ENCODE measurements at regions not wholly inside any gene's neighbourhood (a gene's known extent, or its start where the extent isn't known, plus 50 kb on each side); places are given as distances from the start of the nearest gene placed in this dataset.

DNA sequence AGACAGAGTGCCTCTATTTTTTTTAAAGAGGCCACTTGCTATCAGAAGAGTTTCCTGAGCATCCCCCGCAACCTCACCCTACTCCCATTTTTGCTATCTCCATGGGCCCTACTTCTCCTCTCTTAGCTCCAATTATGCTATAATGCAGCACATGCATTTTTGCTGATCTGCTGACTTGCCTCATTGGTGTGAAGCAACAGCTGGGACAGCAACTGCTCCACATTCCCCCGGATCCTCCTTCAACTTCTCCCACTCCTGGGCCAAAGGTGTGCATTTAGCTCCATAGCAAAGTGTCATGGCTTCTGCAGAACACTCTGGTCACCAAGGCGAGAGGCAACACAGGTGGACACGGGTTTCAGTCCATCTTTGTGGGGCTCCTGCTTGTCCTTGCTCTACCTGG, 56.7 kb upstream of the USP29 start:
- Histone ChIP-seq H4K20me1 (ENCODE audit: insufficient read depth, low read length) (no peaks in the 10 kb centered on the region), H3K27ac (ENCODE audit: low read length) (no peak overlapping the region), H3K9me2 (replicated peaks; ENCODE audit: insufficient read depth, low read length) (no peaks in the 10 kb centered on the region), H3K36me3 (replicated peaks; ENCODE audit: insufficient read depth, low read length) (no peaks in the 10 kb centered on the region), H3K27me3 (replicated peaks; ENCODE audit: insufficient read depth, low read length) (no peaks in the 10 kb centered on the region), H3K9me3 (replicated peaks; ENCODE audit: insufficient read depth, low read length) (no peaks in the 10 kb centered on the region), H3K4me2 (ENCODE audit: low read depth, low read length) (no peak overlapping the region), H3F3A (ENCODE audit: insufficient read depth, low read length) (no peaks in the 10 kb centered on the region), H3K4me1 (ENCODE audit: low read length) (no peaks in the 10 kb centered on the region), H2AFZ (ENCODE audit: low read length) (no peak overlapping the region), H3K79me2 (ENCODE audit: low read length) (no peaks in the 10 kb centered on the region), H3K4me3 (ENCODE audit: low read length) (no peak overlapping the region), H3K9ac (ENCODE audit: low read length) (no peak overlapping the region)
- no peak for DNase-seq
- TF ChIP-seq, protein P1, sequence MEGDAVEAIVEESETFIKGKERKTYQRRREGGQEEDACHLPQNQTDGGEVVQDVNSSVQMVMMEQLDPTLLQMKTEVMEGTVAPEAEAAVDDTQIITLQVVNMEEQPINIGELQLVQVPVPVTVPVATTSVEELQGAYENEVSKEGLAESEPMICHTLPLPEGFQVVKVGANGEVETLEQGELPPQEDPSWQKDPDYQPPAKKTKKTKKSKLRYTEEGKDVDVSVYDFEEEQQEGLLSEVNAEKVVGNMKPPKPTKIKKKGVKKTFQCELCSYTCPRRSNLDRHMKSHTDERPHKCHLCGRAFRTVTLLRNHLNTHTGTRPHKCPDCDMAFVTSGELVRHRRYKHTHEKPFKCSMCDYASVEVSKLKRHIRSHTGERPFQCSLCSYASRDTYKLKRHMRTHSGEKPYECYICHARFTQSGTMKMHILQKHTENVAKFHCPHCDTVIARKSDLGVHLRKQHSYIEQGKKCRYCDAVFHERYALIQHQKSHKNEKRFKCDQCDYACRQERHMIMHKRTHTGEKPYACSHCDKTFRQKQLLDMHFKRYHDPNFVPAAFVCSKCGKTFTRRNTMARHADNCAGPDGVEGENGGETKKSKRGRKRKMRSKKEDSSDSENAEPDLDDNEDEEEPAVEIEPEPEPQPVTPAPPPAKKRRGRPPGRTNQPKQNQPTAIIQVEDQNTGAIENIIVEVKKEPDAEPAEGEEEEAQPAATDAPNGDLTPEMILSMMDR (IDR thresholded peaks at IDR 0.05; ENCODE audit: low read length): no peak
- TF ChIP-seq EZH2 (optimal IDR thresholded peaks at IDR 0.05; ENCODE audit: low read depth, low read length): no peak

DNA sequence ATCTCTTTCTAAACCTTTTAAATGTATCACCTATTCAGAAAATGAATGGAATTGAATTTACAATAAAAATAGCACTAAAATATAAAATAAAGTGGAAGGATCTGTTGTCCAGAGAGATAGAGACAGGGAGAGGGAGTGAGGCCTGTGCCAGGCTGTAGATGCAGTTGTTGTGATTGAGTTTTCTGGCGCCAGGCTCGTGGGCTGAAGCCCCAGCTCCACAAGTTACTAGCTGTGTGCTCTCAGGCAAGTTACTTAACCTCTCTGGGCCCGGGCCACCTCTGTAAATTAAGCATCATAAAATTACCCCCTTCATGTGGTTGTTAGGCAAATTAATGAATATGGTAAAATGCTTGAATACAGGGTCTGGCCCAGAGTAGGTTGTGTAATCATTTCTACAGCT, 52.3 kb upstream of the USP29 start:
- no peaks in the 10 kb centered on the region for H4K20me1 ChIP-seq (ENCODE audit: insufficient read depth, low read length)
- no peak overlapping the region for H3K9ac ChIP-seq (ENCODE audit: low read length)
- TF ChIP-seq EZH2 (optimal IDR thresholded peaks at IDR 0.05; ENCODE audit: low read depth, low read length) (no peak), EZH2phosphoT487 (IDR thresholded peaks at IDR 0.05; ENCODE audit: low read length) (no peak)
- TF ChIP-seq, protein P1 (IDR thresholded peaks at IDR 0.05; ENCODE audit: low read length): no peak
- no peaks in the 10 kb centered on the region for H3K9me2 ChIP-seq (replicated peaks; ENCODE audit: insufficient read depth, low read length)
- no peak overlapping the region for H3K27ac ChIP-seq (ENCODE audit: low read length)
- H3K4me2 ChIP-seq (ENCODE audit: low read depth, low read length): no peak overlapping the region
- H3K27me3 ChIP-seq (replicated peaks; ENCODE audit: insufficient read depth, low read length): no peaks in the 10 kb centered on the region
- no peaks in the 10 kb centered on the region for H3K36me3 ChIP-seq (replicated peaks; ENCODE audit: insufficient read depth, low read length)
- no peaks in the 10 kb centered on the region for H3F3A ChIP-seq (ENCODE audit: insufficient read depth, low read length)
- DNase-seq: no peak
- H3K9me3 ChIP-seq (replicated peaks; ENCODE audit: insufficient read depth, low read length): no peaks in the 10 kb centered on the region
- no peak overlapping the region for H3K4me3 ChIP-seq (ENCODE audit: low read length)
- no peak overlapping the region for H2AFZ ChIP-seq (ENCODE audit: low read length)
- no peaks in the 10 kb centered on the region for H3K4me1 ChIP-seq (ENCODE audit: low read length)
- H3K79me2 ChIP-seq (ENCODE audit: low read length): no peaks in the 10 kb centered on the region

DNA sequence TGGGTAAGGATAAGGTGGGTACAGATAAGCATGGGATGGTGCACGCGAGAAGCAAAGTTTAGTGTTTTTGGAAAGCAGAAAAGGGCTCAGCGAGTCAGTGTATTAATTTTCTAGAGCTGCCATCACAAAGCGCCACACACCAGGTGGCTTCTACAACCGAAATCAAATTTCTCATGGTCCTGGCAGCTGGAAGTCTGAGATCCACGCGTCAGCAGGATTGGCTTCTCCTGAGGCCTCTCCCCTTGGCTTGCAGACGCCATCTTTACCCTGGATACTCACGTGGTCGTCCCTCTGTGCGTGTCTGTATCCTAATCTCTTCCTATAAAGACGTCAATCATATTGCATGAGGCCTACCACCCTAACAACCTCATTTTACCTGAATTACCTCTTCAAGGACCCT, 51.5 kb upstream of the USP29 start:
- H3K27ac ChIP-seq (ENCODE audit: low read length): no peak overlapping the region

More for the DNA sequence above, 51.5 kb upstream of the USP29 start:
- TF ChIP-seq EZH2 (optimal IDR thresholded peaks at IDR 0.05; ENCODE audit: low read depth, low read length) (no peak), EZH2phosphoT487 (IDR thresholded peaks at IDR 0.05; ENCODE audit: low read length) (no peak)
- TF ChIP-seq, protein P1 (IDR thresholded peaks at IDR 0.05; ENCODE audit: low read length): no peak
- no peaks in the 10 kb centered on the region for H3F3A ChIP-seq (ENCODE audit: insufficient read depth, low read length)
- no peaks in the 10 kb centered on the region for H4K20me1 ChIP-seq (ENCODE audit: insufficient read depth, low read length)
- no peak overlapping the region for H3K9ac ChIP-seq (ENCODE audit: low read length)
- H3K4me3 ChIP-seq (ENCODE audit: low read length): no peak overlapping the region
- no peak overlapping the region for H2AFZ ChIP-seq (ENCODE audit: low read length)
- no peaks in the 10 kb centered on the region for H3K79me2 ChIP-seq (ENCODE audit: low read length)
- DNase-seq: no peak
- no peaks in the 10 kb centered on the region for H3K27me3 ChIP-seq (replicated peaks; ENCODE audit: insufficient read depth, low read length)
- H3K9me3 ChIP-seq (replicated peaks; ENCODE audit: insufficient read depth, low read length): no peaks in the 10 kb centered on the region
- H3K9me2 ChIP-seq (replicated peaks; ENCODE audit: insufficient read depth, low read length): no peaks in the 10 kb centered on the region
- H3K36me3 ChIP-seq (replicated peaks; ENCODE audit: insufficient read depth, low read length): no peaks in the 10 kb centered on the region
- H3K4me1 ChIP-seq (ENCODE audit: low read length): no peaks in the 10 kb centered on the region
- no peak overlapping the region for H3K4me2 ChIP-seq (ENCODE audit: low read depth, low read length)
